Ovary (tissue), 3 donors: ENCODE measurements at regions not wholly inside any gene's neighbourhood (a gene's known extent, or its start where the extent isn't known, plus 50 kb on each side); places are given as distances from the start of the nearest gene placed in this dataset.

ENCODE experiments used
- CTCF ChIP-seq, 3 donors: fragments of 450-650 bp in 2 of 3; fragments of 200-600 bp in 1 of 3; IDR thresholded peaks; one replicate each; pipeline versions ENCODE4 v1.5.1 to v1.8.0; 2016 to 2022; ENCODE audit warnings: antibody characterized with exemption in 3 of 3, mild to moderate bottlenecking in 1 of 3
- EP300 ChIP-seq: sonication (generic); formaldehyde crosslinking; IDR thresholded peaks from one replicate; pipeline ENCODE4 v1.6.1; 2017; ENCODE audit warnings: antibody characterized with exemption
- POLR2A ChIP-seq: fragments of 450-650 bp; IDR thresholded peaks from one replicate; pipeline ENCODE4 v1.6.1; 2017; ENCODE audit warnings: antibody characterized with exemption, mild to moderate bottlenecking, moderate library complexity
- donor health status: DM: no; HTN: no; CAD: no.

- TF ChIP-seq POLR2A (no peak), CTCF (IDR thresholded peaks at IDR 0.05) (no peak), EP300 (no peak)
Measured at GRCh38 chr15:93314245-93314644, 225.2 kb upstream of the RGMA start.
